ENCODE measurements at regions not wholly inside any gene's neighbourhood (a gene's known extent, or its start where the extent isn't known, plus 50 kb on each side); places are given as distances from the start of the nearest gene placed in this dataset.

DNA sequence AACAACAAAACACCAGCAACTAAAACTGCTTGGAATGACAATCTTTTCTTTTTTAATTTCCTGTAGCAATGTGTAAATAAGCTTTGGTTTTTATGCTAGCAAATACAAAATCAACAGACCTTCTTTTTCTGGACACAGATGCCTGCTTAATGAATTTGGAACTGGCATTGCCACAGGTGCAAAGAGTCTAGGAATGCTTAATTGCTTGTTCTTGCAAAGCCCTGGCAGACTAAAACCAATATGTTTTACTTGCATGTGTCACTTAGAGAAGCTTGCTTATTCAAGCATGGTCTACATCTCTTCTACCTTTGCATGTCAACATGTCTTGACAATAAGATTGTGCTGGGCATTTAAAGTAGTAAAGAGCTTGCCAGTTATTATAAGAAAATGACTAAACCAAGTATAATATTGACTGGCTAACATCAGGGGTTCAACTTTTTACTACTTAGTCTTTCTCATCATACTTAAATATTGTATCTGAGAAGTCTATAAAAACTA lies 656.7 kb upstream of the NDST4 start:
- POLR2A ChIA-PET (ENCODE audit: unreplicated experiment) = no interaction called here
- no peak overlapping the region for H3K9ac ChIP-seq (ENCODE audit: low read depth, low read length)
- no peak overlapping the region for H2AK5ac ChIP-seq (ENCODE audit: low read depth, low read length)
- no peak overlapping the region for H2BK15ac ChIP-seq (ENCODE audit: low read depth, low read length)
- H3K9me1 ChIP-seq (ENCODE audit: insufficient read depth, low read length) = no peaks in the 10 kb centered on the region
- H2BK120ac ChIP-seq (ENCODE audit: low read depth, low read length) = no peak overlapping the region
- no peak overlapping the region for H2AK9ac ChIP-seq (replicated peaks; ENCODE audit: low read depth, low read length, poor library complexity)
- no peaks in the 10 kb centered on the region for H3K79me1 ChIP-seq (ENCODE audit: low read depth in 1 of 2, low read length in 2 of 2)
- CTCF ChIA-PET = no interaction called here
- no peak overlapping the region for H4K5ac ChIP-seq (ENCODE audit: low read depth, low read length)
- DNase-seq = no peak
- no peak overlapping the region for H2BK20ac ChIP-seq (ENCODE audit: low read depth, low read length)
- in situ Hi-C loops (cut with MboI; ENCODE audit: low sequenced_read_pairs) = no loop called here
- no peak overlapping the region for H3K4ac ChIP-seq (ENCODE audit: low read depth, low read length)
- H3K23ac ChIP-seq (ENCODE audit: low read depth, low read length) = no peak overlapping the region
- H3K9me3 ChIP-seq (ENCODE audit: control insufficient read depth, insufficient read depth, low read length) = no peaks in the 10 kb centered on the region
- H3K27me3 ChIP-seq (ENCODE audit: control insufficient read depth, insufficient read depth, low read length) = no peaks in the 10 kb centered on the region
- no peaks in the 10 kb centered on the region for H3K4me1 ChIP-seq (ENCODE audit: control insufficient read depth, insufficient read depth, low read length)
- dilution Hi-C loops (cut with HindIII; ENCODE audit: low sequenced_read_pairs, unreplicated experiment) = no loop called here
- H3K14ac ChIP-seq (replicated peaks; ENCODE audit: low read depth, low read length) = no peak overlapping the region
- H2AFZ ChIP-seq (replicated peaks; ENCODE audit: low read length, poor library complexity) = no peak overlapping the region
- no peak overlapping the region for H3K18ac ChIP-seq (ENCODE audit: low read depth, low read length)
- H3K56ac ChIP-seq (ENCODE audit: extremely low read depth, insufficient read depth, low read length) = no peak overlapping the region
- no TSS peak for BruUV-seq (replicated peaks)
- ATAC-seq (ENCODE audit: low read depth) = no peak
- H3K27ac ChIP-seq (ENCODE audit: insufficient read depth, low read length) = no peak overlapping the region
- H4K20me1 ChIP-seq (ENCODE audit: insufficient read depth, low read length) = no peaks in the 10 kb centered on the region
- H3K4me3 ChIP-seq (ENCODE audit: insufficient read depth, low read depth, low read length) = no peak overlapping the region
- H3K36me3 ChIP-seq (ENCODE audit: control insufficient read depth, insufficient read depth, low read length) = no peaks in the 10 kb centered on the region
- TF ChIP-seq NFE2L2 (IDR thresholded peaks at IDR 0.05; ENCODE audit: low read depth, low read length) = no peak
- TF ChIP-seq CEBPB (IDR thresholded peaks at IDR 0.05; ENCODE audit: low read depth, low read length) = no peak
- no peak for TF ChIP-seq POLR2A (IDR thresholded peaks at IDR 0.05; ENCODE audit: low read depth, low read length)
- TF ChIP-seq CHD1 (IDR thresholded peaks at IDR 0.05; ENCODE audit: low read depth, low read length) = no peak
- TF ChIP-seq RFX5 (IDR thresholded peaks at IDR 0.05; ENCODE audit: low read depth, low read length) = no peak
- TF ChIP-seq FOS (IDR thresholded peaks at IDR 0.05; ENCODE audit: low read depth, low read length) = no peak
- TF ChIP-seq, protein P1, sequence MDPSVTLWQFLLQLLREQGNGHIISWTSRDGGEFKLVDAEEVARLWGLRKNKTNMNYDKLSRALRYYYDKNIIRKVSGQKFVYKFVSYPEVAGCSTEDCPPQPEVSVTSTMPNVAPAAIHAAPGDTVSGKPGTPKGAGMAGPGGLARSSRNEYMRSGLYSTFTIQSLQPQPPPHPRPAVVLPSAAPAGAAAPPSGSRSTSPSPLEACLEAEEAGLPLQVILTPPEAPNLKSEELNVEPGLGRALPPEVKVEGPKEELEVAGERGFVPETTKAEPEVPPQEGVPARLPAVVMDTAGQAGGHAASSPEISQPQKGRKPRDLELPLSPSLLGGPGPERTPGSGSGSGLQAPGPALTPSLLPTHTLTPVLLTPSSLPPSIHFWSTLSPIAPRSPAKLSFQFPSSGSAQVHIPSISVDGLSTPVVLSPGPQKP (IDR thresholded peaks at IDR 0.05; ENCODE audit: borderline replicate concordance, low read depth, low read length) = no peak
- TF ChIP-seq BHLHE40 (IDR thresholded peaks at IDR 0.05; ENCODE audit: low read depth, low read length) = no peak
- TF ChIP-seq MAZ (IDR thresholded peaks at IDR 0.05; ENCODE audit: borderline replicate concordance, low read depth, low read length) = no peak
- no peak for TF ChIP-seq RAD21 (IDR thresholded peaks at IDR 0.05; ENCODE audit: low read length)
- no peak for TF ChIP-seq SMC3 (IDR thresholded peaks at IDR 0.05; ENCODE audit: low read depth, low read length)
- TF ChIP-seq, protein P2, sequence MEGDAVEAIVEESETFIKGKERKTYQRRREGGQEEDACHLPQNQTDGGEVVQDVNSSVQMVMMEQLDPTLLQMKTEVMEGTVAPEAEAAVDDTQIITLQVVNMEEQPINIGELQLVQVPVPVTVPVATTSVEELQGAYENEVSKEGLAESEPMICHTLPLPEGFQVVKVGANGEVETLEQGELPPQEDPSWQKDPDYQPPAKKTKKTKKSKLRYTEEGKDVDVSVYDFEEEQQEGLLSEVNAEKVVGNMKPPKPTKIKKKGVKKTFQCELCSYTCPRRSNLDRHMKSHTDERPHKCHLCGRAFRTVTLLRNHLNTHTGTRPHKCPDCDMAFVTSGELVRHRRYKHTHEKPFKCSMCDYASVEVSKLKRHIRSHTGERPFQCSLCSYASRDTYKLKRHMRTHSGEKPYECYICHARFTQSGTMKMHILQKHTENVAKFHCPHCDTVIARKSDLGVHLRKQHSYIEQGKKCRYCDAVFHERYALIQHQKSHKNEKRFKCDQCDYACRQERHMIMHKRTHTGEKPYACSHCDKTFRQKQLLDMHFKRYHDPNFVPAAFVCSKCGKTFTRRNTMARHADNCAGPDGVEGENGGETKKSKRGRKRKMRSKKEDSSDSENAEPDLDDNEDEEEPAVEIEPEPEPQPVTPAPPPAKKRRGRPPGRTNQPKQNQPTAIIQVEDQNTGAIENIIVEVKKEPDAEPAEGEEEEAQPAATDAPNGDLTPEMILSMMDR (conservative IDR thresholded peaks at IDR 0.05; ENCODE audit: low read depth, low read length) = no peak
- TF ChIP-seq MXI1 (IDR thresholded peaks at IDR 0.05; ENCODE audit: borderline replicate concordance, low read depth, low read length) = no peak
- TF ChIP-seq MAFK (IDR thresholded peaks at IDR 0.05; ENCODE audit: low read depth, low read length) = no peak
- no peak for TF ChIP-seq RCOR1 (IDR thresholded peaks at IDR 0.05; ENCODE audit: insufficient replicate concordance, low read length)
- TF ChIP-seq, protein P3, sequence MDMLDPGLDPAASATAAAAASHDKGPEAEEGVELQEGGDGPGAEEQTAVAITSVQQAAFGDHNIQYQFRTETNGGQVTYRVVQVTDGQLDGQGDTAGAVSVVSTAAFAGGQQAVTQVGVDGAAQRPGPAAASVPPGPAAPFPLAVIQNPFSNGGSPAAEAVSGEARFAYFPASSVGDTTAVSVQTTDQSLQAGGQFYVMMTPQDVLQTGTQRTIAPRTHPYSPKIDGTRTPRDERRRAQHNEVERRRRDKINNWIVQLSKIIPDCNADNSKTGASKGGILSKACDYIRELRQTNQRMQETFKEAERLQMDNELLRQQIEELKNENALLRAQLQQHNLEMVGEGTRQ (IDR thresholded peaks at IDR 0.05; ENCODE audit: low read depth, low read length) = no peak
- H4K8ac ChIP-seq (ENCODE audit: low read depth in 2 of 2, low read length in 2 of 2) = no peak overlapping the region
- H3K4me2 ChIP-seq (ENCODE audit: low read depth, low read length) = no peak overlapping the region
- H4K91ac ChIP-seq (ENCODE audit: insufficient read depth, low read depth, low read length) = no peak overlapping the region
- no peak overlapping the region for H2BK5ac ChIP-seq (ENCODE audit: low read depth, low read length, poor library complexity, severe bottlenecking)
- intact Hi-C loops (cut with micrococcal nuclease) = no loop called here

Measured in IMR-90 (cell line).